GM18861 (cell line): ENCODE measurements at regions not wholly inside any gene's neighbourhood (a gene's known extent, or its start where the extent isn't known, plus 50 kb on each side); places are given as distances from the start of the nearest gene placed in this dataset.

ENCODE experiments used
- ATAC-seq: cut with Tn5 transposase; IDR thresholded peaks from one replicate; pipeline ENCODE4 v1.9.1; 2021; ENCODE audit not compliant: unreplicated experiment

DNA sequence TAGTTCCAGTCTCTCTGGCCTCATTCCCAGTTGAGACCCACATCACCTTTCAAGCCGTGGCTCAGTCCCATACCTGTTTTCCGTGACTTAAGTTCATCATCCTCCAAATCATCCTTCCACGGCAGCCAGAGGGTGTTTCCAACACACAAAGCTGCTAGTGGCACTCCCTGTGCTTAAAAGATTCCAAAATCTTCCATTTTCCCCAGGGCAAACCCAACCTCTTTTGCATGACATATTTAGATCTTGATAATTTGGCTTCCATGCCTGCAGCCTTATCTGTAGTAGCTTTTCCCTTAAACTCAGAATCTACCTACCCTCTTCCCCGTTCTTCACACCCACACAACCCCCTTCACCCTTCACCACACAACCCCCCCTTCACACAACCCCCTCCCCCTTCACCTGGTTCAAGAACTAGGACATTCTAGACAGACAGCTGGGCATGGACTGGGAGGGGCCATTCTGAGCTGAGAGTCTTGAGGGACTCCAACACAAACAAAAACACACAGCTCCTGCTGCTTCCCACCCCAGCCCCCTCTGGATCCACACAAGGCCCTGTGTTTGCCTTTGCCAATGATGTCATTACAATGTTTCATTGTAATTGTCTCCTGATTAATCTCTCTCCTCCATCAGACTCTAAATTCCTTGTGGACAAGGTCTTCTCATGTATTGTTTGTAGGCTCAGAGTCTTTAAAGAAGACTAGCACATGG, 268.2 kb downstream of the SH3GL2 start:
- ATAC-seq = no peak

DNA sequence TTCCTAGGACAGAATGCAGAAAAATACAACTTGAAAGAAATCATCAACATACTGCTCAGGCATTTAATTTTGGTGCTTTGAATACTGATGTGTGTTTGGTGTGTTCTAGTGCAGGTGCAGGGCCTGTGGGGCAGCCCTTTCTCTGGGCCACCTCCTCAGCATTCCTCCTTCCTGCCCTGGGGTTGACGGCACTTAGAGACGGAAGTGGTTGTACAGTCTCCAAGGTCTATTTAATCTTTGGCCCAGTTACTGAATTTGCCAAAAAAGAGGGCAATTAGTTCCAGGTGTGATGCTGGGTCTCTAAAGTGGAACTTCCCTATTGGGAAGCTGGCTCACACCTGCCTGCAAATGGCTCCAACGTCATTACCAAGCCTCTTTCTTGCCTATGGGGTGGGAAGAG, 269.0 kb downstream of the SH3GL2 start:
- no peak for ATAC-seq

DNA sequence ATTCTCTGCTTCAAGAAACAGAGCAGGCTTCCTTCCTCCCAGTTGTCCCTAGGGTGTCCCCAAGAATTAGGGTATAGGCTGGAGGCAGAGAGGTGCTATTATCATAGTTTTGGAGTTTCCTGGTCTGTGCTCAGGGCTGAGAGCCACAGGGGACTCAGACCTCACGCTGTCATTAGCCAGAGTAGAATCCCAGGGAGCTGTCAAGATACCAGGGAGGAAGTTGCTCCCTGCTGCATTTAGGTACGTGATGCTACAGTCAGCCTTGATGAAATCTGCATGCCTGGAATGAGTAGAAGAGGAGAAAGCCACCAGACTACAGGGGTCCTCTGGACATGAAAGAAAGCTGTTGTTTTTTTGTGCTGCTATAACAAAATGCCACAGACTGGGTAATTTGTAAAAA, 273.2 kb downstream of the SH3GL2 start:
- no peak for ATAC-seq

DNA sequence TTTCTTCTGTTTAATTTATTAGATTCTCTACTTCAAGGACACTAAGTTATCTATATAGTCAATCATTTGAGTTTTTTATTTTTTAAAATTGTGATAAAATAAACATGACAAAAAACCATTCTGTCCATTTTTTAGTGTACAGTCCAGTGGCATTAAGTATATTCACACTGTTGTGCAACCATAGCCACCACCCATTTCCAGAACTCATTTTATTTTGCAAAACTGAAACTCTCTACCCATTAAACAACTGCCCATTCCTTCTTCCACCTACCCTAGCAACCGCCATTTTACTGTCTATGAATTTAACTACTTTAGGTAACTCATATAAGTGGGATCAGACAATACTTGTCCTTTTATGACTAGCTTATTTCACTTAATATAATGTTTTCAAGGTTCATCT, 275.6 kb downstream of the SH3GL2 start:
- no peak for ATAC-seq

DNA sequence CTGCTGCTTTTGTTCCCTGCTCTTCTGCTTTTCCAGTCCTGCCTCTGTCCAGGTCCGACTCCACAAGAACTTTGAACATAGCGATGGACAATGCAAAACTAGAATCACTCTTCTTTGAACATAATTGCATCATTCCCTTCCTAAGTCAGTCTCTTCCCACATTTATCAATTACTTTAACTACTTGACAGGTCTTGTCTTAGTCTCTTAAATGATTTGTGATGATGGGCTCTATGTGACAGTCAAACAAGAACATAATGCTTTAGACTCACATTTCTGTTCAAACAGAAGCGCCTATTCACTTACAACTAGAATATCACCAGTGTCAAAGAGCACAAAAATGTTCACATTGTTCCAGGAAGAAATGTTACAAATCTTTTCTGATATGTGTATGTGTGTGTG, 278.1 kb downstream of the SH3GL2 start:
- no peak for ATAC-seq

DNA sequence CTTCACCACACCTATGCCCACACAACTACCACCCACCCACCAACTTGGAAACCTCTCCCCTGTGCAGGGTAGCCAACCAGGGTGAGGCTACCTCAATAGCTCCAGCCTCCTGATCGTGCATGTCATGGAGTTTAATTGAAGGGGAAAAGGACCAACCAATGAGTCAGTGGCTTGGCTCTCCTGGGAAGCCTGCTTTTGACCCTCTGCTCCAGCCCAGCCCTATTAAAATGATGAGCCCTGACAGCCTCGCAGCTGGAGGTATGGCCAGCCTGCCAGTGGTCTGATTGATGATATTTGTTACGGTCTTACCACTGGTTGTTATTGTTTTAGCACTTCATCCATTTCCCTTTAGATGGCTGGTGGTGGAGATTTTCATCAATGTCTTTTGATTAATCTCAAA, 280.4 kb downstream of the SH3GL2 start:
- no peak for ATAC-seq

DNA sequence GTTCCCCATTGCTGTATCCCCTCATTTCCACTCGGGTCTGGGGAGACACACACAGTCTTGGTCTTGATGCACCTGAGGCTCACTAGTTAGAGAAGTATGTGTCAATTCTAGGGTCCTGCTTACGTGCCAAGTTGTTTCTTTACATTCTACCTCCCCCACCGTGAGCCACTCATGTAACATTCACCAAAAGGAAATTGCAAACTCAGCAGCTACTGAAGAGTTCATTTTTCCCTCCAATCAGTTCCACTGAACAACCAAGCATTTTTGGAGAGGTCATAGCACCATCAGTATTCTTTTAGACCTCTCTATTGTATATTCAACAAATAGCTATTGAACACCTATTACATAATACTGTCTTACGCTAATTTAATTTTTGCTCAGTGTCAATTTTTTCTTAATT, 281.1 kb downstream of the SH3GL2 start:
- ATAC-seq = no peak

DNA sequence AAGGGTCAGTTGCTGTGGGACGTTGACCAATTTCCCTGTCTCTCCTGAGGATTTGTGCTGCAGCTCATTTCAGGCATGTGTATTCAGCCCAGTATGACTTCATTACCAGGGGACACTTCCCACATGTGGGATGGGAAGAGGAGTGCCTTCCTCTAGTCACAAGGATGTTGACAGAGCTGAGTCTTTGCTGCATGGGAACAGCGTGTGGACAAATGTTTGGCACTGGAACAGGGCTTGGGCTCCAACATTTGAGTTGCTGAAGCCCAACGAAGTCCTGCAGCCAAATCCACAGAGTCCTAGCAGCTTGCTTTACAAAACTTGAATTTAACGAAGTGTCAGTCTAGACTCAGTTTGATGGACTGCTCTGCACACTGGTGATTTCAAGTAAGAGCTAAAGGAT, 283.2 kb downstream of the SH3GL2 start:
- no peak for ATAC-seq

DNA sequence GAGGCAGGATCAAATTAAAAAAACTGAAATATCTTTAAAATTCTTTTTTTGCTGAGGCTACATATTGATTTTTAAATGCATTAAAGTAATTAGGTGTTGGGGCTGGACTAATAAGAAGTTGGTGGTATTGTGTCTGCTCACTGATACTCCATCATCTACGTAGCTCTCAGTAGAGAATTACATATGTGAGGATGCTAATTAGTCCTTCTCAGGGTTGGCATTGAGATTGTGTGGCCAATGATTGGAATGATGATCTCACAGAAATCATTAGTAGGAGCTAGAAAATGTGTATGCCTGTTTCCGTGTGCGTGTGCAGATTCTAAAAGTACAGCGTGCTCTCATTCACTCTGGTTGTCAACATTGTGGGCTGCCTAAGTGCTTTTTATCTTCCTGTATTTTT, 283.8 kb downstream of the SH3GL2 start:
- no peak for ATAC-seq

DNA sequence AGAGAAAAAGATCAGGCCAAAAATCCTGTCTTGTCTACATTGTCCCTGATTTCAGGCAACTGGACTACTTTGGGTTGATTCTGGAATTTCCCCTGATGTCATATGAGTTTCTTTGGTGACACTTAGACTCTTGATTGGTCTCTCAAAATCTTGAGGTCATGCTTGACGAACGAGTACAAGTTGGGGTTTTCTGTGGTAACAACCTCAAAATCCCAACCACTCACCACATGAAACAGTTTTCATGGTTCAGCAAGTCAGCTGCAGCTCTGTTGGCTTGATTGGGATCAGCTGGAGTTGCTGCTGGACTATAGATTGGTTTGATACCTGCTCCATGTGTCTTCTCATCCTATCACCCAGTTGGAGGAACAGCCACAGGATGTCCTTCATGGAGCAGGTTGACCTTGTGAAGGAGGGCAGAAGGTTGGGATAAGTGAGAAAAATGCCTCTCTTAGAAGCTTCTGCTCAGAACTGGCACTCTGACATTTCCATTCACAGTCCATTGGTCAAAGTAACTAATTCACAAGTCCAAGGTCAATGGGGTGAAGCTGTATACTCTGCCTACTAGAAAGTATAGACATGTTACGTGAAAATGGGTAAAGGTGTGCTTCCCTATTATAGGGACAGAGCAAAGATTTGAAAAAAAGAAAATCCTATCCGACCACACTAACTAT, 284.5 kb downstream of the SH3GL2 start:
- peak; percentile 84 for ATAC-seq

DNA sequence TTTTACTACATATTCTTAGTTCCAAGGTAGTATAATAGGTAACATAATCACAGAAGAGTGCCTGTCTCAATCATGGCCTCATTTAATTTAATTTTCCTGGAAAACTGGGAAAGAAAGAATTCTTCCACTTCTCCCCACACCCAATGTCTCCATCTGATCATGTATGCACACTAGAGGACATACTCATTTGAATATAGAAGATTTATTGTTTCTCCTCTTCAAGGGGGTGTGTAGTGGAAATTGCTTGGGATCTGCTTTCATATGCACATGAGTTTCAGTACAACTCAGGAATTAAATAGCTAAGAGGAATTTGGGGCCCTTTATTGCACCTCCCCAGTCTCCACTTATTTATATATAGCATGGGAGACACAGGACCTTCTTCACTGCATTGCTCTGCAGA, 285.1 kb downstream of the SH3GL2 start:
- no peak for ATAC-seq

DNA sequence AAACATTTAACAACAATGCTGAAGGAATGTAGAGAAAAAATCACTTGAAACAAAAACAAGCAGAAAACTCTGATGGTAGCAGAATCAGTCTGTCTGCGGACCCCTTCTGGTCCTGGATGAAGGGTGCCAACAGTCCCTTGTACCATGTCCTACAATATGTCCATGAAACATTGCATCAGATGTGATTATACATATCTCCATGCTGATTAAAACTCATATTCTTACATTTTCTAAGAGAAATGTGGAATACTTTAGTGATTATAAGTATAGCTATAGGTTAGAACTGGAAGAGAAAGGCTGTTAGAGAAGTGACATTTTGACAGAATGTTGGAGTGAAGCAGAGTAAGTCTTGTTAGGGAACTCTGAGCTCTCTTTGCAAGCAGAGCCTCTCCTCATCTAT, 286.1 kb downstream of the SH3GL2 start:
- no peak for ATAC-seq

DNA sequence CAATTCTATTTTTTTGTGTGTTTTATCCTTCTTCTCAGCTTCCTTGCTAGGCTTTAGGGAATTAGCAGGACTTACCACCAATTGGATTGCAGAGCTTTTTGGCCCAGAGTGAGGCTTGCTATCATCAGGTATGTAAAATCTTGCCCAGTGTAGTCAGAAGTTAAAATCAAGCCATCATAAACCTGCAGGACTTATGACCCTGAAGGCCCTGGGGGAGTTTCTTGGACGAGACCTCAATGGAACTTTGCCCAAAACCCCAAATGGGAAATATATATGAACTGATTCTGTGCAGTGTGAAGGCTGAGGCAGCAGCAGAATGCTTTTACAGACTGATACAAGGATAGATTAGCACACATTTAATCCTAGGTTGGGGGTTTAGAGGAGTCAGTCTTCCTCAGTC, 287.0 kb downstream of the SH3GL2 start:
- no peak for ATAC-seq

DNA sequence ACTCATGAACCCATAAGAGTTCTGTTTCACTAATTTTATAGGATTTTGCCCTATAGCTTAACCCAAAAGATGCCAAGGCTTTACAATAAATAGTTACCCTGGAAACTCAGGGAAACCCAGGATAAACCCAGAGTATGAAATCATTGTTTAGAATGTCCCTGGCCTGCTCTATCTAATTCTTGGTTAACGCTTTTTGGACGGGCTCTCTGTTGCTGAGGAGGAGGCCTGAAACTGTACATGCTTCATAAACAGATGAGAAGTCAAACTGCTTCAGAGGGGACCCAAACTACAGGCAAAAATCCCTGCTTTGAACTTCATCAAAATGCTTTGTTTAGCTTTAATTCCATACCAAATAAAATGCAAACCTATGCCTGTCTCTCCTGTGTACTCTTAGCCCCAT, 291.9 kb downstream of the SH3GL2 start:
- ATAC-seq = no peak

DNA sequence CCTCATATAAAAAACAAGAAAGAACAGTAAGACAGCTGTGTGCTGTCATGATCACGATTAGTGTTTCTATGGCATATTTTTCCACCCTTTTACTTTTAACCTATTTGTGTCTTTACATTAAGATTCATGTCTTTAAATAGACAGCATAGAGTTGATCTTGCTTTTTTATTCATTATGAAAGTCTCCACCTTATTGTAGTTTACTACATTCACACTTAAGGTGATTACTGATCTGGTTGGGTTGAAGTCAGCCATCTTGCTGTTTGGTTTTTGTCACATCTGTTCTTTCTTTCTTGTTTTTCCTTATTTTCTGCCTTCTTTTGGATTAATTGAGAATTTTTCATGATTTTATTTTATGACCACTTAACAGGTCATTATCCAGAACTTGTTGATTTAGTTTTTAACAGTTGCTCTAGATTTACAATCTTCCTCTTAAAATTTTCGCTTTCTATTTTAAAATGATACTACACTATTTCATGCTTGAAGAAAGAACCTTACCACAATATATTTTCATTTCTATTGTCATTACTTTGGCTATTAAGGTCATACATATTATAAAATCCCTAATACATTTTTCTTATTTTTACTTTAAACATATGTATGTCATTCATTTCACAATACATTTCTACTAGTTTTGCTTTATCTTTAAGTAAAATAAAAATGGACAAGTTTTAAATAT, 292.5 kb downstream of the SH3GL2 start:
- ATAC-seq = no peak

DNA sequence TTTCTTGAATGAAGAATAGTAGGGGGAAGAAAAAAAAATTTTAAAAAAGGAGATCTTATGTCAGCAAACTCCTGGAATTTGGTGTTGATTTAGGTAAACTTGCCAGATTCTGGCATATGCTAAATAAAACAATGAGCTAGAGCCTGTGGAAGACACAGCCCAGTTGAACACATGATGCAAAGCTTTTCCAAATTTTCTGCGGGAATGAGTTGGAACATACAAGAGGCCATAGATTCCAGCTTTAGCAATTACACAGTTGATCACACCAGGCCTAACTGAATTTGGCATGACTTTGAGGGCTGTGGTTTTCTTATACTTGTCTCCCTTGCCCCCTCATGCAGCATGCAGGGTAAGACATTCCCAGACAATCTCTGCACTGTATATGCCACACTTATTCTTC, 297.0 kb downstream of the SH3GL2 start:
- ATAC-seq = no peak

DNA sequence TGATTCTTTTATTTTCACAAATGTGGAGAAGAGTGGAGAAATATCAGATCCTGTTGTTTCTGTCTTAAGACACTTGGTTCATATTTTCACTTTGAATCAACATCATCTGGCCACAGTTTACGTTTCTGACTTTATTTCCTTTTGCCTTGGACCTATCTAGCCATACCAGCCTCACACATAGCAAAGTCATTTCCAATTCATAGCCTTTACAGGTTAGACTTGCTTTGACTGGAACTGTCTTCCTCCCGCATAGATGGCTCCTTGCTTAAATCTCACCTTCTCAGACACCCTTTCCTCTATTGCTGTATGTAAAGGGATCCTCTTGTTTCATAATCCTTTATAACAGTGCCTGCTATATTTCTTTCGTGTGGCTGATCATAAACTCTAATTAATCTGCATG, 297.8 kb downstream of the SH3GL2 start:
- no peak for ATAC-seq

DNA sequence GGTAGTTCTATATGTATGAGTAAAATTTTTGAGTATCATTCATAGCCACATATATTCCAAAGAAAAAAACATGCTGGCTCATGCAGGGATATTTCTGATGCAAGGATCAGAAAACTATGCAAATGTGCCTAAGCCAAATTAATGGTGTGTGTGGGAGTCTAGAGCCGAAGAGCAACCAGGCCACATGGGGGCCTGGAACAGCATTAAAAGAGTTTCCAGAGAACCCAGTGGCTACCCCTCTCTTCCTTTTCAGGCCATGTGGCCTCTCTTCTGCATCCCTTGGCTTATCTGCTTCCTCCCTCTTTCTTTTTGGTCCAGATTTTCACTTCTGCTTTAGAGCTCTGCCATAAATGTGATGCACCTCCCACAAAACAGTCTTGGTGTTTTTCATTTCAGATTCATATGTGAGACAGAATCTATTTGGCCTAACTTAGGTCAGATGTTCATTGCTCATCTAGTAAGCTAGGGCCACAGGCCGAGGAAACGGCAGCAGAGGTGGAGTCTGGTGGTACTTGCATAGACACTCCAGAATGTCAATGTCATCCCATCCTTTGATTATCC, 300.0 kb downstream of the SH3GL2 start:
- ATAC-seq = no peak

DNA sequence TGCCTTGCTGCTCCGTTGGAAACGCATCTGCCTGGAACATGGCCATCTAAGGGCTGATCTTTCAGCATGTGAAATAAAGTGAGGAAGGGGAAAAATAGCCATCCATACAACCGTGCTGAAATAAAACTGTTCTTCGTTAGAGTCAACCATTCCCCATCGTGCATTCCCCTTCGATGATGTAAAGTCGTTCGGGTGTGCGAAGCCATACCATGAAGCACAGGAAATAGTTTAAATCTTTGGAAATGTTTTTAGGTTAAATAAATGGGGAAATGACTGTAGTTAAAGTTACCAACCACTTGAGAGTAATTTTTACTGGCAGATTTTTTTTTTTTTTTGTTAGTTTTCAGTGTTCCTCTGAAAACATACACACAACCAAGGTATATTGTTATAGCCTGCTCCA, 302.5 kb downstream of the SH3GL2 start:
- no peak for ATAC-seq

DNA sequence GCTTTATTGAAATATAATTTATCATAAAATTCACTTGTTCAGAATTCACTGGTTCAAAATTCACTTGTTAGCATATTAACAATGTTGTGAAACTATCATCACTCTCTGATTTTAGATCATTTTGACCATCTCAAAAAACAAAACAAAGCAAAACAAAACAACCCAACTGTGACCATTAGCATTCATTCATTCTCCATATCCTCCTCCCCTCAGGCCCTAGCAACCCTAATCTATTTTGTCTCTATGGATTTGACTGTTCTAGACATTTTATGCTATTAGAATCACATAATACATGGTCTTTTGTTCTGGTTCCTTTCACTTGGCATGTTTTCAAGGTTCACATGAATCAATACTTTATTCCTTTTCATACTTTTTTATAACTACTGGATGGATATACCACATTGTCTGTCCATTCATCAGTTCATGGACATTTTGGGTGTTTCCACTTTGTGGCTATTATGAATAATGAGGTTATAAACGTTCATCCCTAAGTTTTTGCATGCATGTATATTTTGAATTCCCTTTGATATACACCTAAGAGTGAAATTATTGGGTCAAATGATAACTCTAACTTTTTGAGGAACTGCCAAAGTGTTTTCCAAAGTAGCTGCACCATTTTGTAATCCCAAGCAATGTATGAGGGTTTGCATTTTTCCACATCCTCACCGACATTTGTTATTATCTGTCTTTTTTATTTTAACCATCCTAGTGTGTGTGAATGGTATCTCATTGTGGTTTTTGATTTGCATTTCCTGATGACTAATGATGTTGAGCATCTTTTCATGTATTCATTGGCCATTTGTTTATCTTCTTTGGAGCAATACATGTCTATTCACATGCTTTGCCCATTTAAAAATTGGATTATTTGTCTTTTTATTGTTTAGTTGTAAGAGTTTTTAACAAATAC, 304.1 kb downstream of the SH3GL2 start:
- no peak for ATAC-seq

DNA sequence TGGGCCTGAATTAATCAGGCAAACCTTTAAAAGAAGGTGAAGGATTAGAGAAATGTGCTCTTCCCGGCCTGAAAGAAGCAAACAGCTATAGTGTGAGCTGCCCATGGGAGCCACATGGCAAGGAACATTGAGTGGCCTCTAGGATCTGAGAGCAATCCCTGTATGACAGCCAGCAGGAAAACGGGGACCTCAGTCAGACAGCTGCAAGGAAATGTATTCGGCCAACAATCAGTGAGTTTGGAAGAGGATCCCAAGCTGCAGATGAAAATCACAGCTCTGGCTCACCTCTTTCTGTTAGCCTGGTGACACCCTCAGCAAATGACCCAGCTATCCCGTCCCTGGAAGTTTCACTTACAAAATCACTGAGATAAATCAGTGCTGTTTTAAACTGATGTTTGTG, 309.2 kb downstream of the SH3GL2 start:
- no peak for ATAC-seq
